Uterus (tissue), 3 donors: ENCODE measurements at regions not wholly inside any gene's neighbourhood (a gene's known extent, or its start where the extent isn't known, plus 50 kb on each side); places are given as distances from the start of the nearest gene placed in this dataset.
A peak's percentile ranks its signal among the peaks of the same experiment; 100 is the strongest.

Source experiments
- DNase-seq, 2 donors: peaks; one replicate each; pipeline ENCODE4 v3.0.0-alpha.2; 2019 to 2020
- H3K27ac ChIP-seq, 2 donors: fragments of 200-600 bp; sonication (generic); 1 replicate in 1 of 2; 2 replicates in 1 of 2; pipeline ENCODE4 v1.5.1; 2016 to 2018
- H3K27me3 ChIP-seq, 2 donors: fragments of 200-600 bp; sonication (generic); one replicate each; pipeline ENCODE4 v1.5.1; 2018 to 2019; ENCODE audit warnings: control low read depth in 1 of 2
- H3K36me3 ChIP-seq, 2 donors: fragments of 200-600 bp; sonication (generic); one replicate each; pipeline ENCODE4 v1.5.1; 2019; ENCODE audit warnings: control low read depth in 1 of 2
- H3K4me1 ChIP-seq, 2 donors: fragments of 200-600 bp; sonication (generic); one replicate each; pipeline ENCODE4 v1.5.1; 2018 to 2019; ENCODE audit warnings: control low read depth in 1 of 2
- H3K4me3 ChIP-seq, 2 donors: fragments of 200-600 bp; sonication (generic); 1 replicate in 1 of 2; 2 replicates in 1 of 2; pipeline ENCODE4 v1.5.1; 2018 to 2019; ENCODE audit warnings: mild to moderate bottlenecking in 1 of 2
- H3K9me3 ChIP-seq, 2 donors: fragments of 200-600 bp; sonication (generic); one replicate each; pipeline ENCODE4 v1.5.1; 2019; ENCODE audit warnings: control low read depth in 1 of 2
- POLR2A ChIP-seq, 2 donors: fragments of 450-650 bp; IDR thresholded peaks; one replicate each; pipeline ENCODE4 v1.6.1; 2016; ENCODE audit warnings: antibody characterized with exemption in 2 of 2, mild to moderate bottlenecking in 1 of 2, moderate library complexity in 1 of 2
- intact Hi-C: fragments of 100-400 bp; cut with DNase I; formaldehyde crosslinking; loops from one replicate; pipeline ENCODE4 v1.15.1; 2023; ENCODE audit warnings: low total_unique reads
- TF ChIP-seq, protein P1 (sequence below), 4 experiments: fragments of 200-600 bp in 2 of 4; fragments of 450-650 bp in 2 of 4; sonication (generic) in 2 of 4; IDR thresholded peaks; one replicate each; pipeline ENCODE4 v1.5.1; 2016 to 2019; ENCODE audit warnings: antibody characterized with exemption in 4 of 4, mild to moderate bottlenecking in 2 of 4, moderate library complexity in 1 of 4
- donor health status: DM: yes; HTN: yes; CAD: no.

DNA sequence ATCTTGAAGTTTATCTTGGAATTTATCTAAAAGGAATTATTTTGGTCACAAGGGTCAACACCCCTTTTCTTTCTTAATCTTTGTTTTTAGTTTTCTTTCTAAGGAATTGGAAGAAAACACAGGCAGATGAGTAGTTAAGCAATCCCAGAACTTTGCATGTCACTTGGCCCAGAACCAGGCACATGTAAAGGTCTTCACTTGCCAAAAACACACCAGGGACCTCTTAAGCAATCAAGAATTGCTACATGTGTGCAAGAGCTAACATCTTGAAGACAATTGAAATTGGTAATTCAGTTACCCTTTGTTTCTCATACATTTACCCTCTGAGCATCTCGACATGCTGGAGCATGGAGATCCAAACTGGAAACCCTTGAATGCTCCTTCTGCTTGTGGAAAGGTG, 114.2 kb downstream of the ZC3H11B start:
- Histone ChIP-seq H3K9me3 (no peaks in the 10 kb centered on the region), H3K4me3 (no peak overlapping the region), H3K4me1 (no peaks in the 10 kb centered on the region), H3K36me3 (no peaks in the 10 kb centered on the region), H3K27ac (no peak overlapping the region), H3K27me3 (no peaks in the 10 kb centered on the region)
- TF ChIP-seq POLR2A (IDR thresholded peaks at IDR 0.05) = no peak
- TF ChIP-seq, protein P1, sequence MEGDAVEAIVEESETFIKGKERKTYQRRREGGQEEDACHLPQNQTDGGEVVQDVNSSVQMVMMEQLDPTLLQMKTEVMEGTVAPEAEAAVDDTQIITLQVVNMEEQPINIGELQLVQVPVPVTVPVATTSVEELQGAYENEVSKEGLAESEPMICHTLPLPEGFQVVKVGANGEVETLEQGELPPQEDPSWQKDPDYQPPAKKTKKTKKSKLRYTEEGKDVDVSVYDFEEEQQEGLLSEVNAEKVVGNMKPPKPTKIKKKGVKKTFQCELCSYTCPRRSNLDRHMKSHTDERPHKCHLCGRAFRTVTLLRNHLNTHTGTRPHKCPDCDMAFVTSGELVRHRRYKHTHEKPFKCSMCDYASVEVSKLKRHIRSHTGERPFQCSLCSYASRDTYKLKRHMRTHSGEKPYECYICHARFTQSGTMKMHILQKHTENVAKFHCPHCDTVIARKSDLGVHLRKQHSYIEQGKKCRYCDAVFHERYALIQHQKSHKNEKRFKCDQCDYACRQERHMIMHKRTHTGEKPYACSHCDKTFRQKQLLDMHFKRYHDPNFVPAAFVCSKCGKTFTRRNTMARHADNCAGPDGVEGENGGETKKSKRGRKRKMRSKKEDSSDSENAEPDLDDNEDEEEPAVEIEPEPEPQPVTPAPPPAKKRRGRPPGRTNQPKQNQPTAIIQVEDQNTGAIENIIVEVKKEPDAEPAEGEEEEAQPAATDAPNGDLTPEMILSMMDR (IDR thresholded peaks at IDR 0.05) = no peak
- intact Hi-C loops = no loop called here
- peak; percentile 26 to 53 for DNase-seq

- TF ChIP-seq POLR2A (IDR thresholded peaks at IDR 0.05) = no peak
- H3K27ac ChIP-seq = no peak overlapping the region
- no peaks in the 10 kb centered on the region for H3K4me1 ChIP-seq
- H3K4me3 ChIP-seq = no peak overlapping the region
- intact Hi-C loops = no loop called here
- no peak for DNase-seq
- no peaks in the 10 kb centered on the region for H3K9me3 ChIP-seq
- H3K27me3 ChIP-seq = no peaks in the 10 kb centered on the region
- H3K36me3 ChIP-seq = no peaks in the 10 kb centered on the region
These were observed 117.0 kb downstream of the ZC3H11B start for GRCh38 chr1:219495737-219496408.

- no peaks in the 10 kb centered on the region for H3K9me3 ChIP-seq
- no peak overlapping the region for H3K4me3 ChIP-seq
- no peak overlapping the region for H3K27ac ChIP-seq
- DNase-seq = no peak
- H3K4me1 ChIP-seq = no peaks in the 10 kb centered on the region
- no peaks in the 10 kb centered on the region for H3K27me3 ChIP-seq
- intact Hi-C loops = no loop called here
- H3K36me3 ChIP-seq = no peaks in the 10 kb centered on the region
- no peak for TF ChIP-seq POLR2A (IDR thresholded peaks at IDR 0.05)
- TF ChIP-seq, protein P1 (IDR thresholded peaks at IDR 0.05) = no peak
These were observed 120.2 kb downstream of the ZC3H11B start for GRCh38 chr1:219492717-219493116.

DNA sequence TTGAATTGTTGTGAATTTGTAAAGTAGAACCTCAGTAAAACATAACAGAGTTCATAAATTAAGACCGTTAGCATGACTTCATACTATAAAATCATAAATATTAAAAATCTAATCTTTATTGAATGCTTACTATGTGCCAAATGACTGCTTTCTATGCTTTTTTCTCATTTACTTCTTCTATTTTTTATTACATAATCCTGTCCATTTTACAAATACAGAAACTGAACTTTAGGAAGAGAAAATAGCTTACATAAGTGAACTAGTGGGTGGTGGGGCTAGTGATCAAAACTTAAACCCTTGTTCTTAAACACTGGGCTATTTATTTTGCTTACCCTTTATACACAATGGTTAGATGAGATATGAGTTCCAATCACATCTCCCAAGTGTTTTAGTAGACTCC, 122.3 kb downstream of the ZC3H11B start:
- Histone ChIP-seq H3K27ac (no peak overlapping the region), H3K9me3 (no peaks in the 10 kb centered on the region), H3K36me3 (no peaks in the 10 kb centered on the region), H3K27me3 (no peaks in the 10 kb centered on the region), H3K4me1 (no peaks in the 10 kb centered on the region), H3K4me3 (no peak overlapping the region)
- intact Hi-C loops = no loop called here
- TF ChIP-seq, protein P1 (IDR thresholded peaks at IDR 0.05) = no peak
- no peak for TF ChIP-seq POLR2A (IDR thresholded peaks at IDR 0.05)
- no peak for DNase-seq

DNA sequence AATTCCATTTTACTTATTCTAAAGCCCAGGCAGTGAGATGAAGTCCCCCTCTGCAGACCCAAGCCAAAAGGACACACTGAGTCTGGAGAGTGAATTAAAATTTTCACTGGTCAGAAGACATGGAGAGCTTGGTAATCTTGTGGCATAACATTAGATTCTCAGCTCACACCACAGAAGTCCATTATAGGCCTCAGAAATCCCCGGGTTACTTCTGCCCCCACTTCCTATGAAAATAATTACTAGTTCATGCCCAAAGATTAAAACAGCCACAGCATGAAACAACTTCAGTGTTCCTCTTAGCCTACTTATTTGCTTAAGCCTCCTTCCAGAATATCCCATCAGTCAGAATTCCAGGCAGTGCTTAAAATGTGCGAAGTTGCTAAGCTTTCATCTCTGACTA, 123.3 kb downstream of the ZC3H11B start:
- Histone ChIP-seq H3K4me3 (no peak overlapping the region), H3K27ac (no peak overlapping the region), H3K27me3 (no peaks in the 10 kb centered on the region), H3K36me3 (no peaks in the 10 kb centered on the region), H3K4me1 (no peaks in the 10 kb centered on the region), H3K9me3 (no peaks in the 10 kb centered on the region)
- no peak for DNase-seq
- TF ChIP-seq, protein P1 (IDR thresholded peaks at IDR 0.05) = no peak
- TF ChIP-seq POLR2A (IDR thresholded peaks at IDR 0.05) = no peak
- intact Hi-C loops = no loop called here

DNA sequence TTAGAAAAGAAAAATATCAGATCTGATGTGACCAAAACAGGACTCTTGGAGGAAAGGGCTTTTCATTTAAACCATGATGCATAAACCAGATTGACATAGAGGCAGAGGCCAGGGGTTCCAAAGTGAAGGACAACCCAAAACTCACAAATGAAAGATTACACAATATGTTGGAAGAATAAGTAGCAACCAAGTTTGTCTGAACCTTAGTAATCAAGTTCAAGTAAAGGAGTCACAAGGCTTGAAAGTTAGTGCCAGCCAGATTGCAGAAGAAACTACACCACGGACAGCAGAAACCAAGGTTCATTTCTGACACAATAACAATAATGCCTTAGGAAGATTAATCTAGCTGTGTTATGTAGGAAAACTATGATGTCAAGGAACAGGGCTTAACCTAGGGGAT, 124.6 kb downstream of the ZC3H11B start:
- no peaks in the 10 kb centered on the region for H3K27me3 ChIP-seq
- no peak for TF ChIP-seq POLR2A (IDR thresholded peaks at IDR 0.05)
- TF ChIP-seq, protein P1 (IDR thresholded peaks at IDR 0.05) = no peak
- no peaks in the 10 kb centered on the region for H3K4me1 ChIP-seq
- intact Hi-C loops = no loop called here
- no peak for DNase-seq
- H3K9me3 ChIP-seq = no peaks in the 10 kb centered on the region
- H3K36me3 ChIP-seq = no peaks in the 10 kb centered on the region
- no peak overlapping the region for H3K4me3 ChIP-seq
- H3K27ac ChIP-seq = no peak overlapping the region
